ENCODE measurements at regions not wholly inside any gene's neighbourhood (a gene's known extent, or its start where the extent isn't known, plus 50 kb on each side); places are given as distances from the start of the nearest gene placed in this dataset.
A peak's percentile ranks its signal among the peaks of the same experiment; 100 is the strongest.
"Not testable (repeated sequence)": the region's sequence is repeated elsewhere in the genome, so short reads cannot be mapped to it uniquely, and the experiment has no call there.

DNA sequence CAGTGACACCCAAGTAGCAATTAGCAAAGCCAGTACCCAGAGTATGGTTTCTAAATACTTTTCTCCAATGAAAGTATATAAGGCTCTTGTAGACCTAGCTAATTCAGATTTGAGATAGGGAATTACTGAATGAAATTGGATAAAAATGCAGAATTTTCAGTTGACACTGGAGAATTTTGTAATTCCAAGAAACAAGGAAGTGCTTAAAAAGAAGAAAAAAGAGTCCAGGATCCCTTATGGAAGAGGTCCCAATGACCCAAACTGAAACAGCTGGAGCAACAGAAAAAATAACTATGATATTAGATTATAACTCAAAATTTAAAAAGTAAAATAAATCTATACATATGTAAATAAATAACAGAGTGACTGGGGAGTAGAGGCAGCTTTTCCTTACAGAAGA lies 335.2 kb downstream of the C3orf38 start:
- Mint-ChIP-seq H3K9me3 (no peaks in the 10 kb centered on the region), H3K27ac (no peak overlapping the region), H3K36me3 (no peaks in the 10 kb centered on the region), H3K4me3 (no peak overlapping the region), H3K4me1 (no peaks in the 10 kb centered on the region), H3K27me3 (ENCODE audit: low read depth) (no peaks in the 10 kb centered on the region)
- ATAC-seq (no peak), DNase-seq (ENCODE audit: low spot score) (no peak)
- TF ChIP-seq ETV6 (CRISPR knock-in tag; IDR thresholded peaks at IDR 0.05) (no peak), FOXJ3 (CRISPR knock-in tag; IDR thresholded peaks at IDR 0.05; ENCODE audit: borderline replicate concordance) (no peak), GRHL2 (CRISPR knock-in tag; IDR thresholded peaks at IDR 0.05; ENCODE audit: insufficient replicate concordance, severe bottlenecking) (no peak), FOXP1 (CRISPR knock-in tag; IDR thresholded peaks at IDR 0.05; ENCODE audit: borderline replicate concordance) (no peak), JUN (CRISPR knock-in tag; IDR thresholded peaks at IDR 0.05) (no peak), ZNF263 (CRISPR knock-in tag; IDR thresholded peaks at IDR 0.05; ENCODE audit: low read depth) (no peak)
- TF ChIP-seq, protein P1, sequence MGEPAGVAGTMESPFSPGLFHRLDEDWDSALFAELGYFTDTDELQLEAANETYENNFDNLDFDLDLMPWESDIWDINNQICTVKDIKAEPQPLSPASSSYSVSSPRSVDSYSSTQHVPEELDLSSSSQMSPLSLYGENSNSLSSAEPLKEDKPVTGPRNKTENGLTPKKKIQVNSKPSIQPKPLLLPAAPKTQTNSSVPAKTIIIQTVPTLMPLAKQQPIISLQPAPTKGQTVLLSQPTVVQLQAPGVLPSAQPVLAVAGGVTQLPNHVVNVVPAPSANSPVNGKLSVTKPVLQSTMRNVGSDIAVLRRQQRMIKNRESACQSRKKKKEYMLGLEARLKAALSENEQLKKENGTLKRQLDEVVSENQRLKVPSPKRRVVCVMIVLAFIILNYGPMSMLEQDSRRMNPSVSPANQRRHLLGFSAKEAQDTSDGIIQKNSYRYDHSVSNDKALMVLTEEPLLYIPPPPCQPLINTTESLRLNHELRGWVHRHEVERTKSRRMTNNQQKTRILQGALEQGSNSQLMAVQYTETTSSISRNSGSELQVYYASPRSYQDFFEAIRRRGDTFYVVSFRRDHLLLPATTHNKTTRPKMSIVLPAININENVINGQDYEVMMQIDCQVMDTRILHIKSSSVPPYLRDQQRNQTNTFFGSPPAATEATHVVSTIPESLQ (CRISPR knock-in tag; IDR thresholded peaks at IDR 0.05), result no peak
- TF ChIP-seq, protein P2, sequence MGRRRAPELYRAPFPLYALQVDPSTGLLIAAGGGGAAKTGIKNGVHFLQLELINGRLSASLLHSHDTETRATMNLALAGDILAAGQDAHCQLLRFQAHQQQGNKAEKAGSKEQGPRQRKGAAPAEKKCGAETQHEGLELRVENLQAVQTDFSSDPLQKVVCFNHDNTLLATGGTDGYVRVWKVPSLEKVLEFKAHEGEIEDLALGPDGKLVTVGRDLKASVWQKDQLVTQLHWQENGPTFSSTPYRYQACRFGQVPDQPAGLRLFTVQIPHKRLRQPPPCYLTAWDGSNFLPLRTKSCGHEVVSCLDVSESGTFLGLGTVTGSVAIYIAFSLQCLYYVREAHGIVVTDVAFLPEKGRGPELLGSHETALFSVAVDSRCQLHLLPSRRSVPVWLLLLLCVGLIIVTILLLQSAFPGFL (CRISPR knock-in tag; IDR thresholded peaks at IDR 0.05; ENCODE audit: borderline replicate concordance), result no peak
- CTCF ChIA-PET, result no interaction called here
- POLR2A ChIA-PET, result interaction anchor here (0.7 kb wide), 1 partner anchor 414 kb away, joined by 3 read pairs; no protein-coding TSS in a partner anchor

DNA sequence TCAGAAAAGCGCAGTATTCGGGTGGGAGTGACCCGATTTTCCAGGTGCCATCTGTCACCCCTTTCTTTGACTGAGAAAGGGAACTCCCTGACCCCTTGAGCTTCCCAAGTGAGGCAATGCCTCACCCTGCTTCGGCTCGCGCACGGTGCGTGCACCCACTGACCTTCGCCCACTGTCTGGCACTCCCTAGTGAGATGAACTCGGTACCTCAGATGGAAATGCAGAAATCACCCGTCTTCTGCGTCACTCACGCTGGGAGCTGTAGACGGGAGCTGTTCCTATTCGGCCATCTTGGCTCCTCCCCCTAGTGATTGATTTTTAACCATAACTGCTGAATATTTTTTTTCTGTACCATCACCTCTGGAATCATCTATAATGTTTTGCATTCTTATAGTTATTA lies 359.1 kb downstream of the C3orf38 start:
- H3K27ac Mint-ChIP-seq; ATAC-seq; H3K36me3 Mint-ChIP-seq; DNase-seq (ENCODE audit: low spot score); CTCF ChIA-PET; H3K27me3 Mint-ChIP-seq (ENCODE audit: low read depth); POLR2A ChIA-PET: not testable (repeated sequence)
- Mint-ChIP-seq H3K4me1 (peaks cover 12% of the 10 kb centered on the region), H3K9me3 (peaks cover 26% of the 10 kb centered on the region), H3K4me3 (peak overlapping the region; percentile 68)

DNA sequence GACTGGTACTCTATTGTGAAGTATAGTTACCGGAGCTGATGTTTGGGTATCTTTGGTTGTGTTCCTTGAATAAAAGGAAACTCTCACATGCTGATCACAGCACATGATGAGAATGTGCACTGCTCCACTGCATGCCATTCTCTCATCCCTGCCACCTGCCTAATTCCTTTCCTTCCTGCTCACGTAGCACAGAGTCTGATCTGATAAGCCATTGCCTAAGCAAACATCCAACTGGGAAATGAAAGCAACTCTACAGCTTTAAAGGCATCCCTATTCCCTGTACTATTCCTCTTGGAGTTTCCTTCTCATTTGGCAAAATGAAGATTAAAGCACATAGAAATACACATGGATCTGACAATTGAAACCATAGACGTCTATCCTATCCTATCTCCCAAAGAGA lies 359.8 kb downstream of the C3orf38 start:
- ChIA-PET CTCF (no interaction called here), POLR2A (no interaction called here)
- H3K36me3 Mint-ChIP-seq, result peaks cover 2% of the 10 kb centered on the region; the same call in 1 of the 2 replicates
- H3K27me3 Mint-ChIP-seq (ENCODE audit: low read depth), result peaks cover 3% of the 10 kb centered on the region; the same call in 1 of the 2 replicates
- peaks cover 26% of the 10 kb centered on the region for H3K9me3 Mint-ChIP-seq
- TF ChIP-seq, protein P3, sequence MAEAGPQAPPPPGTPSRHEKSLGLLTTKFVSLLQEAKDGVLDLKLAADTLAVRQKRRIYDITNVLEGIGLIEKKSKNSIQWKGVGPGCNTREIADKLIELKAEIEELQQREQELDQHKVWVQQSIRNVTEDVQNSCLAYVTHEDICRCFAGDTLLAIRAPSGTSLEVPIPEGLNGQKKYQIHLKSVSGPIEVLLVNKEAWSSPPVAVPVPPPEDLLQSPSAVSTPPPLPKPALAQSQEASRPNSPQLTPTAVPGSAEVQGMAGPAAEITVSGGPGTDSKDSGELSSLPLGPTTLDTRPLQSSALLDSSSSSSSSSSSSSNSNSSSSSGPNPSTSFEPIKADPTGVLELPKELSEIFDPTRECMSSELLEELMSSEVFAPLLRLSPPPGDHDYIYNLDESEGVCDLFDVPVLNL (CRISPR knock-in tag; IDR thresholded peaks at IDR 0.05; ENCODE audit: borderline replicate concordance, low read depth), result no peak
- TF ChIP-seq, protein P4, sequence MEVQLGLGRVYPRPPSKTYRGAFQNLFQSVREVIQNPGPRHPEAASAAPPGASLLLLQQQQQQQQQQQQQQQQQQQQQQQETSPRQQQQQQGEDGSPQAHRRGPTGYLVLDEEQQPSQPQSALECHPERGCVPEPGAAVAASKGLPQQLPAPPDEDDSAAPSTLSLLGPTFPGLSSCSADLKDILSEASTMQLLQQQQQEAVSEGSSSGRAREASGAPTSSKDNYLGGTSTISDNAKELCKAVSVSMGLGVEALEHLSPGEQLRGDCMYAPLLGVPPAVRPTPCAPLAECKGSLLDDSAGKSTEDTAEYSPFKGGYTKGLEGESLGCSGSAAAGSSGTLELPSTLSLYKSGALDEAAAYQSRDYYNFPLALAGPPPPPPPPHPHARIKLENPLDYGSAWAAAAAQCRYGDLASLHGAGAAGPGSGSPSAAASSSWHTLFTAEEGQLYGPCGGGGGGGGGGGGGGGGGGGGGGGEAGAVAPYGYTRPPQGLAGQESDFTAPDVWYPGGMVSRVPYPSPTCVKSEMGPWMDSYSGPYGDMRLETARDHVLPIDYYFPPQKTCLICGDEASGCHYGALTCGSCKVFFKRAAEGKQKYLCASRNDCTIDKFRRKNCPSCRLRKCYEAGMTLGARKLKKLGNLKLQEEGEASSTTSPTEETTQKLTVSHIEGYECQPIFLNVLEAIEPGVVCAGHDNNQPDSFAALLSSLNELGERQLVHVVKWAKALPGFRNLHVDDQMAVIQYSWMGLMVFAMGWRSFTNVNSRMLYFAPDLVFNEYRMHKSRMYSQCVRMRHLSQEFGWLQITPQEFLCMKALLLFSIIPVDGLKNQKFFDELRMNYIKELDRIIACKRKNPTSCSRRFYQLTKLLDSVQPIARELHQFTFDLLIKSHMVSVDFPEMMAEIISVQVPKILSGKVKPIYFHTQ (CRISPR knock-in tag; IDR thresholded peaks at IDR 0.05), result no peak
- no peak for ATAC-seq
- no peak for DNase-seq (ENCODE audit: low spot score)
- H3K4me1 Mint-ChIP-seq, result peaks cover 12% of the 10 kb centered on the region
- H3K27ac Mint-ChIP-seq, result no peak overlapping the region
- H3K4me3 Mint-ChIP-seq, result no peak overlapping the region

DNA sequence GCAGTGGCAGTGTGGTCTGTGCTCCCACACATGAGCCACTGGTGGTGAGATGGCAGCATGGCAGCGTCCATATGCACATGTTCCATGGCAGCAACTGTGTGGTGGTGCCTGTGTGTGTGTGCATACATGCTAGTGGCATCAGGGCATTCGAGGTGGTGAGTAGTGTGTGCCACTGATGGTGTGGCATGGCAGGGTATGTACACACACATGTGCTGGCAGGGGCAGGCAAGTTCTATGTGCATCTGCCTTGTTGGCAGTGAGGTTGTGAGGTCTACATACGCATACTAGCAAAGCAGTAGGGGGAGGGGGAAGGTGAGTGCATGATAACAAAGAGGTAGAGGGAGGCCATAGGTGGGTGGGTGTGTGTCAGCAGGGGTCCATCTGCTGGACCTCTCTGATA lies 378.7 kb downstream of the C3orf38 start:
- H3K27ac Mint-ChIP-seq, result no peak overlapping the region
- TF ChIP-seq, protein P5, sequence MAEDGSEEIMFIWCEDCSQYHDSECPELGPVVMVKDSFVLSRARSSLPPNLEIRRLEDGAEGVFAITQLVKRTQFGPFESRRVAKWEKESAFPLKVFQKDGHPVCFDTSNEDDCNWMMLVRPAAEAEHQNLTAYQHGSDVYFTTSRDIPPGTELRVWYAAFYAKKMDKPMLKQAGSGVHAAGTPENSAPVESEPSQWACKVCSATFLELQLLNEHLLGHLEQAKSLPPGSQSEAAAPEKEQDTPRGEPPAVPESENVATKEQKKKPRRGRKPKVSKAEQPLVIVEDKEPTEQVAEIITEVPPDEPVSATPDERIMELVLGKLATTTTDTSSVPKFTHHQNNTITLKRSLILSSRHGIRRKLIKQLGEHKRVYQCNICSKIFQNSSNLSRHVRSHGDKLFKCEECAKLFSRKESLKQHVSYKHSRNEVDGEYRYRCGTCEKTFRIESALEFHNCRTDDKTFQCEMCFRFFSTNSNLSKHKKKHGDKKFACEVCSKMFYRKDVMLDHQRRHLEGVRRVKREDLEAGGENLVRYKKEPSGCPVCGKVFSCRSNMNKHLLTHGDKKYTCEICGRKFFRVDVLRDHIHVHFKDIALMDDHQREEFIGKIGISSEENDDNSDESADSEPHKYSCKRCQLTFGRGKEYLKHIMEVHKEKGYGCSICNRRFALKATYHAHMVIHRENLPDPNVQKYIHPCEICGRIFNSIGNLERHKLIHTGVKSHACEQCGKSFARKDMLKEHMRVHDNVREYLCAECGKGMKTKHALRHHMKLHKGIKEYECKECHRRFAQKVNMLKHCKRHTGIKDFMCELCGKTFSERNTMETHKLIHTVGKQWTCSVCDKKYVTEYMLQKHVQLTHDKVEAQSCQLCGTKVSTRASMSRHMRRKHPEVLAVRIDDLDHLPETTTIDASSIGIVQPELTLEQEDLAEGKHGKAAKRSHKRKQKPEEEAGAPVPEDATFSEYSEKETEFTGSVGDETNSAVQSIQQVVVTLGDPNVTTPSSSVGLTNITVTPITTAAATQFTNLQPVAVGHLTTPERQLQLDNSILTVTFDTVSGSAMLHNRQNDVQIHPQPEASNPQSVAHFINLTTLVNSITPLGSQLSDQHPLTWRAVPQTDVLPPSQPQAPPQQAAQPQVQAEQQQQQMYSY (CRISPR knock-in tag; IDR thresholded peaks at IDR 0.05), result no peak
- TF ChIP-seq SOX15 (CRISPR knock-in tag; IDR thresholded peaks at IDR 0.05), result no peak
- TF ChIP-seq, protein P6, sequence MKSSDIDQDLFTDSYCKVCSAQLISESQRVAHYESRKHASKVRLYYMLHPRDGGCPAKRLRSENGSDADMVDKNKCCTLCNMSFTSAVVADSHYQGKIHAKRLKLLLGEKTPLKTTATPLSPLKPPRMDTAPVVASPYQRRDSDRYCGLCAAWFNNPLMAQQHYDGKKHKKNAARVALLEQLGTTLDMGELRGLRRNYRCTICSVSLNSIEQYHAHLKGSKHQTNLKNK (CRISPR knock-in tag; IDR thresholded peaks at IDR 0.05), result no peak

More for the DNA sequence above, 378.7 kb downstream of the C3orf38 start:
- ChIA-PET POLR2A (no interaction called here), CTCF (no interaction called here)
- ATAC-seq (no peak), DNase-seq (ENCODE audit: low spot score) (no peak)
- Mint-ChIP-seq H3K4me3 (no peak overlapping the region), H3K4me1 (no peaks in the 10 kb centered on the region), H3K36me3 (peaks cover 10% of the 10 kb centered on the region), H3K27me3 (ENCODE audit: low read depth) (no peaks in the 10 kb centered on the region), H3K9me3 (peaks cover 37% of the 10 kb centered on the region)

Data from WTC11 (cell line).